Peyer's patch (tissue), 4 donors: ENCODE measurements at regions not wholly inside any gene's neighbourhood (a gene's known extent, or its start where the extent isn't known, plus 50 kb on each side); places are given as distances from the start of the nearest gene placed in this dataset.

Experiments used
- CTCF ChIP-seq, 6 experiments: fragments of 450-650 bp in 4 of 6; fragments of 200-600 bp in 2 of 6; sonication (generic) in 1 of 6; IDR thresholded peaks; one replicate each; pipeline ENCODE4 v1.5.1; 2017 to 2019; ENCODE audit warnings: antibody characterized with exemption in 6 of 6, mild to moderate bottlenecking in 3 of 6, moderate library complexity in 1 of 6
- POLR2A ChIP-seq, 2 donors: fragments of 450-650 bp; IDR thresholded peaks; one replicate each; pipeline ENCODE4 v1.5.1; 2017; ENCODE audit warnings: antibody characterized with exemption in 2 of 2, mild to moderate bottlenecking in 2 of 2, moderate library complexity in 2 of 2

- TF ChIP-seq CTCF (IDR thresholded peaks at IDR 0.05) (no peak), POLR2A (IDR thresholded peaks at IDR 0.05) (no peak)
These were observed 141.1 kb upstream of the ZNF385D start for GRCh38 chr3:21892104-21892503.
